GM23338 (cell line): ENCODE measurements at regions not wholly inside any gene's neighbourhood (a gene's known extent, or its start where the extent isn't known, plus 50 kb on each side); places are given as distances from the start of the nearest gene placed in this dataset.

Source experiments
- ATAC-seq: fragments of 200-7000 bp; cut with Tn5 transposase; 3 replicates; pipeline ENCODE4 v1.9.1; 2020
- DNase-seq: peaks from one replicate; pipeline ENCODE4 v3.0.0-alpha.2; 2015; ENCODE audit warnings: low spot score
- H2AFZ ChIP-seq: fragments of 200-600 bp; sonication (generic); 2 replicates; pipeline ENCODE4 v1.8.0; 2016; ENCODE audit warnings: antibody characterized with exemption, mild to moderate bottlenecking, moderate library complexity
- H3F3A ChIP-seq: fragments of 200-600 bp; sonication (generic); replicated peaks from 2 replicates; pipeline ENCODE4 v1.8.0; 2017; ENCODE audit warnings: antibody characterized with exemption, mixed run types, low read depth
- H3K27ac ChIP-seq: fragments of 200-600 bp; sonication (generic); 2 replicates; pipeline ENCODE4 v1.6.1; 2016; ENCODE audit warnings: low read depth
- H3K27me3 ChIP-seq: fragments of 200-600 bp; sonication (generic); 2 replicates; pipeline ENCODE4 v1.8.0; 2016; ENCODE audit warnings: mild to moderate bottlenecking, mixed run types, moderate library complexity; ENCODE audit not compliant: insufficient read depth
- H3K36me3 ChIP-seq: fragments of 200-600 bp; sonication (generic); 2 replicates; pipeline ENCODE4 v1.8.0; 2016; ENCODE audit warnings: mild to moderate bottlenecking; ENCODE audit not compliant: insufficient read depth
- H3K4me1 ChIP-seq: fragments of 200-600 bp; sonication (generic); 2 replicates; pipeline ENCODE4 v1.8.0; 2016; ENCODE audit warnings: mild to moderate bottlenecking, moderate library complexity; ENCODE audit not compliant: insufficient read depth
- H3K4me2 ChIP-seq: fragments of 200-600 bp; sonication (generic); 2 replicates; pipeline ENCODE4 v1.7.1; 2017; ENCODE audit warnings: mixed run types
- H3K4me3 ChIP-seq: fragments of 200-600 bp; sonication (generic); 2 replicates; pipeline ENCODE4 v1.6.1; 2016; ENCODE audit warnings: mixed run types
- H3K79me2 ChIP-seq: fragments of 200-600 bp; sonication (generic); replicated peaks from 2 replicates; pipeline ENCODE4 v1.8.0; 2017; ENCODE audit warnings: mild to moderate bottlenecking; ENCODE audit not compliant: insufficient read depth
- H3K9me2 ChIP-seq: fragments of 200-600 bp; sonication (generic); 2 replicates; pipeline ENCODE4 v1.8.0; 2017; ENCODE audit not compliant: insufficient read depth
- H4K20me1 ChIP-seq: fragments of 200-600 bp; sonication (generic); replicated peaks from 2 replicates; pipeline ENCODE4 v1.8.0; 2017; ENCODE audit warnings: mild to moderate bottlenecking; ENCODE audit not compliant: insufficient read depth
- H3K27ac Mint-ChIP-seq: 2 replicates; pipeline ENCODE4 v1.8.0; 2020; ENCODE audit warnings: inconsistent platforms, mild to moderate bottlenecking, moderate library complexity, mixed read lengths
- H3K27me3 Mint-ChIP-seq: 3 replicates; pipeline ENCODE4 v1.8.0; 2022; ENCODE audit warnings: low read depth, mild to moderate bottlenecking, moderate library complexity, mixed read lengths, inconsistent platforms; ENCODE audit not compliant: insufficient read depth, poor library complexity
- H3K36me3 Mint-ChIP-seq: 3 replicates; pipeline ENCODE4 v1.8.0; 2021; ENCODE audit warnings: low read depth, mild to moderate bottlenecking, inconsistent platforms, moderate library complexity, mixed read lengths
- H3K4me1 Mint-ChIP-seq: 3 replicates; pipeline ENCODE4 v1.8.0; 2020; ENCODE audit warnings: mild to moderate bottlenecking, inconsistent platforms, mixed read lengths
- H3K4me3 Mint-ChIP-seq: 3 replicates; pipeline ENCODE4 v1.8.0; 2021; ENCODE audit warnings: moderate library complexity, mild to moderate bottlenecking, inconsistent platforms, mixed read lengths
- H3K9me3 Mint-ChIP-seq: 3 replicates; pipeline ENCODE4 v1.8.0; 2020; ENCODE audit warnings: moderate library complexity, mild to moderate bottlenecking, inconsistent platforms, mixed read lengths
- CREB1 ChIP-seq: fragments of 250-450 bp; sonication (Bioruptor Pico); IDR thresholded peaks from 2 replicates; pipeline ENCODE4 v1.5.0; 2020; ENCODE audit warnings: low read depth, mild to moderate bottlenecking, moderate library complexity
- CTCF ChIP-seq, 2 experiments: fragments of 200-600 bp in 1 of 2; sonication (generic) in 1 of 2; conservative IDR thresholded peaks; 2 replicates each; pipeline versions ENCODE4 v1.5.1 to v1.6.1; 2016 to 2017; ENCODE audit warnings: antibody characterized with exemption in 2 of 2, low read depth in 2 of 2, mild to moderate bottlenecking in 2 of 2, moderate library complexity in 1 of 2
- ETS1 ChIP-seq: IDR thresholded peaks from 2 replicates; pipeline ENCODE4 v1.6.1; 2016; ENCODE audit warnings: antibody characterized with exemption
- EZH2 ChIP-seq: fragments of 200-600 bp; sonication (generic); IDR thresholded peaks from one replicate; pipeline ENCODE4 v1.8.0; 2017; ENCODE audit warnings: antibody characterized with exemption, mild to moderate bottlenecking, low read depth; ENCODE audit not compliant: unreplicated experiment
- EZH2phosphoT487 ChIP-seq: fragments of 200-600 bp; sonication (generic); IDR thresholded peaks from one replicate; pipeline ENCODE4 v1.8.1; 2018; ENCODE audit warnings: antibody characterized with exemption; ENCODE audit not compliant: unreplicated experiment
- JUNB ChIP-seq: IDR thresholded peaks from one replicate; pipeline ENCODE4 v1.6.1; 2016; ENCODE audit warnings: antibody characterized with exemption; ENCODE audit not compliant: unreplicated experiment
- NANOG ChIP-seq: IDR thresholded peaks from 2 replicates; pipeline ENCODE4 v1.6.1; 2016; ENCODE audit warnings: antibody characterized with exemption, borderline replicate concordance
- POLR2AphosphoS5 ChIP-seq: IDR thresholded peaks from 2 replicates; pipeline ENCODE4 v1.6.1; 2016; ENCODE audit warnings: antibody characterized with exemption, low read depth
- REST ChIP-seq: IDR thresholded peaks from one replicate; pipeline ENCODE4 v1.6.1; 2018; ENCODE audit warnings: antibody characterized with exemption; ENCODE audit not compliant: unreplicated experiment
- STAT1 ChIP-seq: IDR thresholded peaks from one replicate; pipeline ENCODE4 v1.6.1; 2016; ENCODE audit warnings: antibody characterized with exemption; ENCODE audit not compliant: unreplicated experiment
- ZNF114 ChIP-seq: fragments of 250-450 bp; sonication (Bioruptor Pico); IDR thresholded peaks from 2 replicates; pipeline ENCODE4 v1.5.0; 2020; ENCODE audit warnings: mild to moderate bottlenecking, moderate library complexity
- ZNF331 ChIP-seq: fragments of 250-450 bp; sonication (Bioruptor Pico); IDR thresholded peaks from 2 replicates; pipeline ENCODE4 v1.5.0; 2020; ENCODE audit warnings: low read depth, mild to moderate bottlenecking, moderate library complexity
- ZNF462 ChIP-seq: fragments of 250-450 bp; sonication (Bioruptor Pico); IDR thresholded peaks from 2 replicates; pipeline ENCODE4 v1.5.0; 2020; ENCODE audit warnings: mild to moderate bottlenecking, moderate library complexity

GRCh38 chr4:152146244-152146643, 385.4 kb upstream of the GATB start:
- no peak for ATAC-seq
- peaks cover 55% of the 10 kb centered on the region for H3K9me3 Mint-ChIP-seq

More at GRCh38 chr4:152146244-152146643, 385.4 kb upstream of the GATB start:
- H3K4me2 ChIP-seq: no peak overlapping the region
- H3K4me3 ChIP-seq: no peak overlapping the region
- H2AFZ ChIP-seq: no peak overlapping the region
- H3K4me1 ChIP-seq: no peaks in the 10 kb centered on the region
- Mint-ChIP-seq H3K36me3 (peaks cover 41% of the 10 kb centered on the region), H3K27ac (no peak overlapping the region), H3K4me3 (no peak overlapping the region), H3K27me3 (peaks cover 6% of the 10 kb centered on the region), H3K4me1 (no peaks in the 10 kb centered on the region)
- no peaks in the 10 kb centered on the region for H3F3A ChIP-seq
- H3K79me2 ChIP-seq: no peaks in the 10 kb centered on the region
- peaks cover 5% of the 10 kb centered on the region; the same call in 1 of the 2 replicates for H3K36me3 ChIP-seq
- 0 out of 2 replicates have a peak, but pooled peaks cover 3% of the 10 kb centered on the region for H3K9me2 ChIP-seq
- no peak for TF ChIP-seq STAT1
- no peak for TF ChIP-seq CREB1 (CRISPR knock-in tag)
- no peak for TF ChIP-seq ETS1
- no peak for TF ChIP-seq ZNF331
- no peak for TF ChIP-seq ZNF114
- TF ChIP-seq ZNF462 (CRISPR knock-in tag): no peak
- TF ChIP-seq EZH2: no peak
- no peak for TF ChIP-seq JUNB
- TF ChIP-seq CTCF (conservative IDR thresholded peaks at IDR 0.05; ENCODE audit: low read depth in 2 of 2): no peak
- no peak for TF ChIP-seq POLR2AphosphoS5
- no peak for TF ChIP-seq NANOG
- no peak for TF ChIP-seq REST
- TF ChIP-seq EZH2phosphoT487: no peak
- no peak overlapping the region for H3K27ac ChIP-seq
- H3K27me3 ChIP-seq: no peaks in the 10 kb centered on the region
- no peak for DNase-seq
- no peaks in the 10 kb centered on the region for H4K20me1 ChIP-seq
